K562 (cell line): ENCODE measurements at regions not wholly inside any gene's neighbourhood (a gene's known extent, or its start where the extent isn't known, plus 50 kb on each side); places are given as distances from the start of the nearest gene placed in this dataset.
A peak's percentile ranks its signal among the peaks of the same experiment; 100 is the strongest.

Experiments
- BACH1 ChIP-seq: fragments of 200-800 bp; sonication (Bioruptor generic); IDR thresholded peaks from 2 replicates; pipeline ENCODE4 v1.6.1; 2016; ENCODE audit warnings: missing genetic modification characterization, missing compliant biosample characterization
- C11orf30 ChIP-seq: fragments of 450-650 bp; IDR thresholded peaks from 2 replicates; pipeline ENCODE4 v1.6.1; 2016; ENCODE audit warnings: low read depth, mild to moderate bottlenecking
- E2F8 ChIP-seq: fragments of 450-650 bp; IDR thresholded peaks from 2 replicates; pipeline ENCODE4 v1.7.1; 2018; ENCODE audit warnings: mild to moderate bottlenecking, low read depth; ENCODE audit not compliant: partially characterized antibody
- ETS1 ChIP-seq: conservative IDR thresholded peaks from 2 replicates; pipeline ENCODE4 v1.6.1; 2011; ENCODE audit warnings: low read depth, mild to moderate bottlenecking, low read length; ENCODE audit not compliant: control insufficient read depth
- FOXJ2 ChIP-seq: fragments of 200-800 bp; sonication (Bioruptor generic); IDR thresholded peaks from 2 replicates; pipeline ENCODE4 v1.6.1; 2016; ENCODE audit warnings: missing genetic modification characterization, missing compliant biosample characterization
- HDAC2 ChIP-seq: fragments of 450-650 bp; IDR thresholded peaks from 2 replicates; pipeline ENCODE4 v1.6.1; 2016; ENCODE audit warnings: mild to moderate bottlenecking
- HIVEP1 ChIP-seq: fragments of 250-450 bp; sonication (Bioruptor Pico); IDR thresholded peaks from 2 replicates; pipeline ENCODE4 v1.4.0; 2020; ENCODE audit warnings: mild to moderate bottlenecking
- JUND ChIP-seq, 2 experiments: IDR thresholded peaks; 2 replicates in 1 of 2; 3 replicates in 1 of 2; pipeline ENCODE4 v1.6.1; 2011; ENCODE audit warnings: borderline replicate concordance in 2 of 2, low read depth in 2 of 2, low read length in 2 of 2, improper control_type of control experiment in 1 of 2, missing biosample characterization in 1 of 2, missing genetic modification characterization in 1 of 2, missing genetic modification reagents in 1 of 2
- MAFF ChIP-seq: IDR thresholded peaks from 2 replicates; pipeline ENCODE4 v1.6.1; 2012; ENCODE audit warnings: low read length, improper control_type of control experiment
- MAFG ChIP-seq: fragments of 450-650 bp; conservative IDR thresholded peaks from 2 replicates; pipeline ENCODE4 v1.6.1; 2016; ENCODE audit warnings: missing genetic modification characterization, missing compliant biosample characterization
- MNT ChIP-seq, 2 experiments: fragments of 450-650 bp; conservative IDR thresholded peaks; 2 replicates each; pipeline ENCODE4 v1.6.1; 2017; ENCODE audit warnings: mild to moderate bottlenecking in 2 of 2, moderate library complexity in 2 of 2
- MTA1 ChIP-seq: fragments of 450-650 bp; IDR thresholded peaks from 2 replicates; pipeline ENCODE4 v1.6.1; 2017; ENCODE audit warnings: borderline replicate concordance
- MXD1 ChIP-seq: fragments of 250-450 bp; sonication (Bioruptor Pico); IDR thresholded peaks from 2 replicates; pipeline ENCODE4 v1.8.0; 2021; ENCODE audit warnings: borderline replicate concordance, mild to moderate bottlenecking, moderate library complexity; ENCODE audit not compliant: poor library complexity, severe bottlenecking
- MYC ChIP-seq, 2 experiments: fragments of 250-450 bp in 1 of 2; sonication (Bioruptor Pico) in 1 of 2; IDR thresholded peaks; 2 replicates each; pipeline versions ENCODE4 v1.5.1 to v1.6.1; 2012 to 2021; ENCODE audit warnings: low read depth in 2 of 2, borderline replicate concordance in 1 of 2, improper control_type of control experiment in 1 of 2, low read length in 1 of 2, mild to moderate bottlenecking in 1 of 2, moderate library complexity in 1 of 2
- NFE2 ChIP-seq: IDR thresholded peaks from 2 replicates; pipeline ENCODE4 v1.6.1; 2014; ENCODE audit warnings: antibody characterized with exemption, low read depth
- NR4A1 ChIP-seq, 2 experiments: fragments of 250-450 bp in 1 of 2; fragments of 450-650 bp in 1 of 2; sonication (Bioruptor Pico) in 1 of 2; IDR thresholded peaks; 2 replicates each; pipeline versions ENCODE4 v1.4.0 to v1.6.1; 2016 to 2020; ENCODE audit warnings: mild to moderate bottlenecking in 2 of 2, missing compliant biosample characterization in 1 of 2, missing genetic modification characterization in 1 of 2, moderate library complexity in 1 of 2
- SMAD4 ChIP-seq: fragments of 250-450 bp; sonication (Bioruptor Pico); conservative IDR thresholded peaks from 2 replicates; pipeline ENCODE4 v1.8.0; 2021; ENCODE audit warnings: inconsistent platforms, mild to moderate bottlenecking, moderate library complexity
- SMARCA4 ChIP-seq: fragments of 450-650 bp; IDR thresholded peaks from 2 replicates; pipeline ENCODE4 v1.6.1; 2016
- SMARCA5 ChIP-seq: fragments of 450-650 bp; IDR thresholded peaks from 2 replicates; pipeline ENCODE4 v1.6.1; 2016
- SNRNP70 ChIP-seq: fragments of 200-400 bp; formaldehyde crosslinking; optimal IDR thresholded peaks from 2 replicates; pipeline ENCODE3; 2017; ENCODE audit warnings: low read depth, low read length
- SPI1 ChIP-seq: IDR thresholded peaks from 2 replicates; pipeline ENCODE4 v1.6.1; 2011; ENCODE audit warnings: low read depth, low read length, control low read depth, borderline replicate concordance
- TRIM24 ChIP-seq, 2 experiments: fragments of 450-650 bp; IDR thresholded peaks; 2 replicates each; pipeline ENCODE4 v1.6.1; 2016
- ZNF316 ChIP-seq: fragments of 450-650 bp; IDR thresholded peaks from 2 replicates; pipeline ENCODE4 v1.6.1; 2016

- TF ChIP-seq HIVEP1 (CRISPR knock-in tag) (0 out of 2 replicates have a peak, but pooled peaks have one; percentile 25), MXD1 (CRISPR knock-in tag) (no peak), ETS1 (no peak), MTA1 (peak; percentile 27; the same call in 1 of the 2 replicates), JUND (IDR thresholded peaks at IDR 0.05; ENCODE audit: borderline replicate concordance, low read depth, low read length) (no peak), JUND (tag; IDR thresholded peaks at IDR 0.05; ENCODE audit: borderline replicate concordance, low read depth, low read length) (peak; percentile 21; the same call in 1 of the 3 replicates), ZNF316 (peak; percentile 67), TRIM24 (IDR thresholded peaks at IDR 0.05) (peak; percentile 35 to 63; a peak in 3 of 4 replicates), E2F8 (no peak), NR4A1 (CRISPR knock-in tag; IDR thresholded peaks at IDR 0.05) (no peak), NR4A1 (tag; IDR thresholded peaks at IDR 0.05) (0 out of 2 replicates have a peak, but pooled peaks have one; percentile 23), NFE2 (peak; percentile 87), BACH1 (tag) (peak; percentile 84), SMARCA5 (no peak), MYC (IDR thresholded peaks at IDR 0.05; ENCODE audit: low read depth, low read length) (0 out of 2 replicates have a peak, but pooled peaks have one; percentile 41), MYC (CRISPR knock-in tag; IDR thresholded peaks at IDR 0.05; ENCODE audit: borderline replicate concordance, low read depth) (no peak), SPI1 (peak; percentile 51; the same call in 1 of the 2 replicates), FOXJ2 (tag) (peak; percentile 87), C11orf30 (peak; percentile 69), SMAD4 (peak; percentile 30; the same call in 1 of the 2 replicates), MAFF (peak; percentile 46; the same call in 1 of the 2 replicates), MNT (conservative IDR thresholded peaks at IDR 0.05) (peak; percentile 42 to 57; a peak in 2 of 4 replicates), SMARCA4 (peak; percentile 68), MAFG (tag) (peak; percentile 89), SNRNP70 (no peak), HDAC2 (0 out of 2 replicates have a peak, but pooled peaks have one; percentile 32)
Observed at GRCh38 chr5:36389245-36389644, 87.5 kb upstream of the RANBP3L start (continued).
